NCI-H2029 (cell line): ENCODE measurements at regions not wholly inside any gene's neighbourhood (a gene's known extent, or its start where the extent isn't known, plus 50 kb on each side); places are given as distances from the start of the nearest gene placed in this dataset.
"Not testable (repeated sequence)": the region's sequence is repeated elsewhere in the genome, so short reads cannot be mapped to it uniquely, and the experiment has no call there.

Source experiments
- DNase-seq: peaks from one replicate; lab custom pipeline; 2025; lab: John Stamatoyannopoulos, UW

GRCh38 chr1:91207691-91208090, 185.9 kb upstream of the ZNF644 start:
- DNase-seq: not testable (repeated sequence)

GRCh38 chr1:91204150-91204549, 182.3 kb upstream of the ZNF644 start:
- not testable (repeated sequence) for DNase-seq

DNA sequence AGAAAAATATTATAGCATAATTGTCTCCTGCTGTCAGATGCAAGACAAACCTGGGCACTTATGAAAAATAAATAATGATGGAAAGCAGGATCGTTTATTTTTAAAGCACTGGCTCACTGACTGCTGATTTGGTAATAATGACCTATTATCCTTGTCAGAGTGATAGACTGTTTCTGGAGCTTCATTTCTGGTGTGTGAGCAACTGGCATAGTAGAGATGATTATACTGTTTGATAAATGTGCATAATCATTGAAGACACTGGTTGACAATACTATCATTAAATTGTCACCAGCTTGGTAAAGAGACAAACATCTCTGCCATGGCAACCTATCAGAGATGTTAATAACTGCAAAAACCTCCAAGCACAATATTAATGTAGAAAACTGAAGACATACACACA, 179.9 kb upstream of the ZNF644 start:
- DNase-seq: no peak

DNA sequence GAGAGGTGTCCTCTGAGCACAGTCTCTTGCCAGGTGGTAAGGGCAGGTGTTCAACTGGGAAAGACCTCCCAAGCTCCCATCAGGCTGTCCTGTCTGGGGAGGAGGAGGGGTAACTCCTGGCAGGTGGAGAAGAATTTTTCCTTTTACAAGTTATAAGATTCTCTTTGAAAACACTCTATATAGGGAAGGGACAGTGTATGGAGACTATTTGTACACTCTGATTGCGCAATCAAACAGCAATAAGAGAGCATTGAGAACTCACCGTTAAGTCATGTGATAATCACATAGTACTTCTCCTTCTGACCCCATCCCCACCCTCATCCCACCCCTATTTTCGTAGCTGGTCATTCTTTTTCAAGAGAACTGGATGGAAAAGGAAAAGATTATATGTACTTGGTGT, 179.3 kb upstream of the ZNF644 start:
- no peak for DNase-seq

DNA sequence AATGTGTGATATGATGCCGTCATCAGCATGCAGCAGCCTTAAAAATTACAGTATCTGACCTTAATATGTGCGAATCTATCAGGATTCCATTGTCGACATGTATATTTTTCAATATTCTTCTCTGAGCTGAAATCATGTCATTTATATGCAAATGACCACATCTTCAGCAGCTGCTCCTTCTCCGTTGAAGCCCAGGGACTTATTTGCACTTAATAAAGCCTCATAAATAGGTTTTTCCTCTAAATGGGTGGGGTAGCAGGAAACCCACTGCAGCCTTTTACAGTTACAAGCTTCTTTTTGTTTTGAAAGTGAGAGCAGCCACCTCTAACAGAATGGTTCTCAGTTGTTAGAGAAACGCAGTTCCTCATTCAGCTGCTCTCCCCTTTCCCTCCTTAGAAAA, 178.8 kb upstream of the ZNF644 start:
- no peak for DNase-seq

GRCh38 chr1:91199988-91200387, 178.2 kb upstream of the ZNF644 start:
- DNase-seq: no peak

DNA sequence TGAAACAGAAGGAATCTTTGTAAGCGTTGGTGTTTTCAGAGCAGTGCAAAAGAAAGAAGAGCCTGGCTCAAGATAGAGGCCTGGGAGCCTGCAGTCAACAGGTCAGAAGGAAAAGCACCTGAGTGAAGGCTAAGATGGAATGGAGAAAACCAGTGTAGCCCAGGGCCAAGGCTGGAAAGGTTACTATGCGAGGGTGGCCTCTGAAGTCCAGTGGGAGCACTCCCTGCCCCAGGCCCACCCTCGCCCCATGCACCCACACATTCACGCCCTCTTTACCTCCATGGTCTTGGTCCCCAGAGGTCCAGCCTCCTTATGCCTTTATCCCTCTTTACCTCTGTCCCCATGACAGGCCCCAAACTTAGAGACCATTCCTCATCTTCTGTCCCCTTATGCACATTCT, 169.2 kb upstream of the ZNF644 start:
- DNase-seq: no peak

GRCh38 chr1:91189096-91189495, 167.3 kb upstream of the ZNF644 start:
- DNase-seq: no peak

- DNase-seq: not testable (repeated sequence)
These were observed 161.0 kb upstream of the ZNF644 start for GRCh38 chr1:91182807-91183206.

GRCh38 chr1:91176250-91176649, 154.4 kb upstream of the ZNF644 start:
- DNase-seq: no peak

- no peak for DNase-seq
These were observed 152.9 kb upstream of the ZNF644 start for GRCh38 chr1:91174734-91175133.

- no peak for DNase-seq
These were observed 151.6 kb upstream of the ZNF644 start for GRCh38 chr1:91173346-91173890.

GRCh38 chr1:91172541-91172940, 150.7 kb upstream of the ZNF644 start:
- no peak for DNase-seq

- DNase-seq: no peak
These were observed 150.1 kb upstream of the ZNF644 start for GRCh38 chr1:91171898-91172297.

GRCh38 chr1:91170571-91170970, 148.7 kb upstream of the ZNF644 start:
- DNase-seq: no peak

DNA sequence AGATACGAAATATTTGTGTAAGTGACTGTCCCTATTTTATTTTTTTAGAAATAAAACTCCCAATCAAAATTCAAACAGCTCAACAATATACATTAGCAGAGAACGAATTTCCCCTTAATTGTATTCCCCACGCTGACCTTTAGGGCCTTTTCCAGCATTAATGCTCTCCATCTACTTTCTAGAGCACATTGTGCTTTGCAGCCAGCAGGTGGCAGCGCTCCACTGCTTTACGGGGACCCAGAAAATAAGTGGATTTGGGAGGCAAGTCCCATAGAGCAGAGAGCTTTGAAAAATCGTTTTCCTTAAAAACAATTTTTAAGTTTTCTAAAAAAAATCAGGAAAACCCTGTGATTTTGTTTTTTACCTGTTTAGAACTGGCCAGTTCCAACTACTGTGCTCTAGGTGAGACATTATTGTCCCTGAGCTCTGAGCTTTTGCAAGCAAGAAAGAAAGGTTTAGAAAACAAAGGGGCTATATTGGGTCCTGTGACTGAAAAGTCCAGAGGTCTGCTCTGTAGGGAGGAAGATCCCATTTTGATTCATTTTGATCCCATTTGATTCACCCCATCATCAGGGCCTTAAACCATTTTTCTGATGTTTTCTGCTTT, 144.4 kb upstream of the ZNF644 start:
- peak; percentile 71 for DNase-seq

DNA sequence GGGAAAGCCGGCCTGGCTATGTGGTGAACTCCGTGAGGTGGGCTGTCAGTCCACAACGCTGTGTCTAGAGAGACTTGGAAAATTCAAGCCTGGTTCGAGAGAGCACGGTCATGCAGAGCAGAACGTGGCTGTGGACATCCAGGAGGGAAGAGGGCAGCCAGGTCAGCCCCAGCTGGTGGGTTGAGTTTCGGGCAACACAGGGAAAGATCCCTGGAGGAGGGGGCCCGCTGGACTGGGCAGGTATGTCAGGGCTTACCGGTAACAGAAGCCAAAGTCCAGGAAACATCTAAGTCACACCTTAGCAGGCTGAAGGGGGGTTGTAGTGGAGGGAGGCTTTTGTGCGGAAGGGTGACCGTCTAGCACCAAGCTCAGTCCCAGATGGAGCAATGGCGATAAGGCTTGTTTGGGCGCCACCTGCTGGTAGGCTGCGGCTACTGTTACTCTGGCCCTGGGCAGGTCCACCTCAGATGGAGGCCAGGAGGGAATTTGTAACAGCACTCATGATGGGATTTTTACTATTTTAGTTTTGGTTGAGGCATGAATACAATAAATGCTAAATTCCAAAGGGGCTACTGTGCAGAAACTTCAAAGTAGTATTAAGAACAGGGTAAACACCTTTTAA, 143.3 kb upstream of the ZNF644 start:
- DNase-seq: peak; percentile 81

- DNase-seq: no peak
These were observed 140.8 kb upstream of the ZNF644 start for GRCh38 chr1:91162613-91163012.

DNA sequence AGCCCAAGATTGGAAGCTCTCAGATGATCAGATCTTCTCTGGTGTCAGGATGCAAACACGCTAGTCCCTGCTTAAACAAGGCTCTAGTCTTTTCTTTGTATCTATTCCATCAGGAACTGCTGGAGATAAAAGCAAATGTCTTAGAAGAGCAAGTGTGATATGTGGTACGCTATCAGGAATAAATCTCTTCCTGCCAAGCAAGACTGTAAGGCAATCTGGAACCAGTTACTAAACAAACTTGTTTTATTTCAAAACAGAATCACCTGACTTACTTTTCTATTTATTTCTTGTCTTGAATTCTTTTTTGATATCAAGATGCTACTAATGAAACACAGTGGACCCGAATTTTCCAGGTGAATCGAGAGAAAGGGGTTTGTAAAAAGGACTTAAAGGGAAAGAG, 139.9 kb upstream of the ZNF644 start:
- DNase-seq: no peak

- no peak for DNase-seq
These were observed 139.3 kb upstream of the ZNF644 start for GRCh38 chr1:91161166-91161565.

DNA sequence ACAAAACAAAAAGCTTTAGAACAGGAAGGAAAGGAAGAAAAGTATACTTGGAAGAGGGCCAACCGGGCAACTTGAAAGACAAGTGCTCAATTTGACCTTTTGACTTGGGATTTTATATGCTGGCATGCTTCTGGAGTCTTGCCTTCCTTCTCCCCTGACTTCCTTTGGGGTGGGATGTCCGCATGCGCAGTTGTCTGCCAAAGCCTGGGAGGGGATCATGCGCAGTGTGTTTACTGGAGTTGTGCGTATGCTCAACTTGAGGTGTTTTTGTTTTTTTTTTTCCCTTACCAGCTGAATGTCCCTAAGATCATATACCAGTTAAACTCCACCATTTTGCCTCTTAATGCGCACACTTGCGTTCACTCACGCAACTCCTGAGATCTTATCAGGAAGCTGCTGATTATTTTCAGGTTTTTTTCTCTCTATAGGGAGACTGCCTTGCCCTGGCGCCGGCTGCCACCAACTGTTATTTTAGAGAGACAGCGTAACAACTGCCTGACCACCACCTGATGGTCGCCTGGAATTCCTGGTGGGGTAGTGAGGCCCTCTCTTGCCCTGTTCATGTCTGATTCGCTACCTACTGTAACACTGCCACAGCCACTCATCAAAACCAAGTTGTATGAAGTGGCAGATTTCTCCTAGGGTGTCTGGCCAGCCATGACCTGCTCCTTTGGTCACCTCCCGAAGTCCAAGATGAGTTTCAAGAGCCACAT, 138.7 kb upstream of the ZNF644 start:
- no peak for DNase-seq

GRCh38 chr1:91153341-91153740, 131.5 kb upstream of the ZNF644 start:
- no peak for DNase-seq

- no peak for DNase-seq
These were observed 130.5 kb upstream of the ZNF644 start for GRCh38 chr1:91152331-91152730.
